Upper lobe of left lung (tissue), 6 donors: ENCODE measurements at regions not wholly inside any gene's neighbourhood (a gene's known extent, or its start where the extent isn't known, plus 50 kb on each side); places are given as distances from the start of the nearest gene placed in this dataset.
A peak's percentile ranks its signal among the peaks of the same experiment; 100 is the strongest.

Experiments
- ATAC-seq, 2 donors: fragments of 200-7000 bp; cut with Tn5 transposase; one replicate each; pipeline ENCODE4 v1.9.1; 2022; ENCODE audit warnings: mild to moderate bottlenecking in 2 of 2, moderate library complexity in 2 of 2; ENCODE audit not compliant: low FRiP score in 2 of 2
- DNase-seq, 2 donors: peaks; one replicate each; pipeline ENCODE4 v3.0.0-alpha.2; 2019 to 2020
- H3K27ac ChIP-seq, 4 donors: fragments of 200-600 bp; sonication (generic); one replicate each; pipeline ENCODE4 v1.5.1; 2016 to 2019
- H3K27me3 ChIP-seq, 4 donors: fragments of 200-600 bp; sonication (generic); one replicate each; pipeline ENCODE4 v1.5.1; 2017 to 2019
- H3K36me3 ChIP-seq, 4 donors: fragments of 200-600 bp; sonication (generic); one replicate each; pipeline ENCODE4 v1.5.1; 2016 to 2019
- H3K4me1 ChIP-seq, 4 donors: fragments of 200-600 bp; sonication (generic); one replicate each; pipeline ENCODE4 v1.5.1; 2018 to 2019
- H3K4me3 ChIP-seq, 4 donors: fragments of 200-600 bp; sonication (generic); one replicate each; pipeline ENCODE4 v1.5.1; 2017 to 2019; ENCODE audit warnings: mild to moderate bottlenecking in 2 of 4, moderate library complexity in 1 of 4
- H3K9me3 ChIP-seq, 4 donors: fragments of 200-600 bp; sonication (generic); one replicate each; pipeline ENCODE4 v1.5.1; 2018 to 2019
- EP300 ChIP-seq, 4 donors: sonication (generic); formaldehyde crosslinking; IDR thresholded peaks; one replicate each; pipeline ENCODE4 v1.5.1; 2017; ENCODE audit warnings: antibody characterized with exemption in 4 of 4, control low read depth in 2 of 4
- POLR2A ChIP-seq, 4 donors: fragments of 450-650 bp; IDR thresholded peaks; one replicate each; pipeline ENCODE4 v1.5.1; 2016 to 2017; ENCODE audit warnings: antibody characterized with exemption in 4 of 4, mild to moderate bottlenecking in 2 of 4
- POLR2AphosphoS5 ChIP-seq, 2 donors: sonication (generic); formaldehyde crosslinking; IDR thresholded peaks; one replicate each; pipeline ENCODE4 v1.5.1; 2017; ENCODE audit warnings: antibody characterized with exemption in 2 of 2
- WGBS, 2 donors: methylation state at CpG; one replicate each; pipeline ENCODE4 v1.1.5; 2017 to 2018; 5-methylcytosine and 5-hydroxymethylcytosine counted together
- TF ChIP-seq, protein P1 (sequence below), 6 experiments: fragments of 450-650 bp in 4 of 6; fragments of 200-600 bp in 2 of 6; sonication (generic) in 2 of 6; IDR thresholded peaks; one replicate each; pipeline ENCODE4 v1.5.1; 2016 to 2019; ENCODE audit warnings: antibody characterized with exemption in 6 of 6
- donor health status: DM: no; HTN: no; CAD: no; lungs with moderate emphysema.
- donor health status: DM: no; HTN: yes; CAD: no; lungs with severe emphysema.

DNA sequence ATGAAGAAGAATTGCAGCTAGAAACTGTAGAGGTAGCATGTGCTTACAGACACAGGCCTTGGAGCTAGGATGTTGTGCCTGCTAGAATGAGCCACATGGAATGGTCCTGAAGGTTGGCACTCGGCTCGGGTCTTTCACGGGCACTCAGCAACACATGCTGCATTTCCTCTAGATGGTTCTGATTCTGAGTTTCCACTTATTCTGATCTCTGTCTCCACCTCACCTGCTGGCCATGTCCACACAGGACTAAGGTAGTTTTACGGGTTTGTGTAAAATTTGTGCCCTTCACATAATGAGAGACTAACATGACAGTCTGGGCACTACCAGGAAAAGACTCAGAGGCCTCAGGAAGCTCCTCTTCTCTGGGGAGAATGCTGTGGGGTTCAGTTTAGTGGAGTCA is 444.8 kb upstream of the MKI67 start:
- Histone ChIP-seq H3K27ac (no peak overlapping the region), H3K27me3 (no peaks in the 10 kb centered on the region), H3K36me3 (no peaks in the 10 kb centered on the region), H3K4me1 (no peaks in the 10 kb centered on the region), H3K4me3 (no peak overlapping the region), H3K9me3 (no peaks in the 10 kb centered on the region)
- no peak for DNase-seq
- 92 to 97% methylated on average over 4 of the region's 4 CpGs for WGBS, 2 donors
- ATAC-seq = no peak
- no peak for TF ChIP-seq EP300 (IDR thresholded peaks at IDR 0.05)
- TF ChIP-seq, protein P1, sequence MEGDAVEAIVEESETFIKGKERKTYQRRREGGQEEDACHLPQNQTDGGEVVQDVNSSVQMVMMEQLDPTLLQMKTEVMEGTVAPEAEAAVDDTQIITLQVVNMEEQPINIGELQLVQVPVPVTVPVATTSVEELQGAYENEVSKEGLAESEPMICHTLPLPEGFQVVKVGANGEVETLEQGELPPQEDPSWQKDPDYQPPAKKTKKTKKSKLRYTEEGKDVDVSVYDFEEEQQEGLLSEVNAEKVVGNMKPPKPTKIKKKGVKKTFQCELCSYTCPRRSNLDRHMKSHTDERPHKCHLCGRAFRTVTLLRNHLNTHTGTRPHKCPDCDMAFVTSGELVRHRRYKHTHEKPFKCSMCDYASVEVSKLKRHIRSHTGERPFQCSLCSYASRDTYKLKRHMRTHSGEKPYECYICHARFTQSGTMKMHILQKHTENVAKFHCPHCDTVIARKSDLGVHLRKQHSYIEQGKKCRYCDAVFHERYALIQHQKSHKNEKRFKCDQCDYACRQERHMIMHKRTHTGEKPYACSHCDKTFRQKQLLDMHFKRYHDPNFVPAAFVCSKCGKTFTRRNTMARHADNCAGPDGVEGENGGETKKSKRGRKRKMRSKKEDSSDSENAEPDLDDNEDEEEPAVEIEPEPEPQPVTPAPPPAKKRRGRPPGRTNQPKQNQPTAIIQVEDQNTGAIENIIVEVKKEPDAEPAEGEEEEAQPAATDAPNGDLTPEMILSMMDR (IDR thresholded peaks at IDR 0.05) = no peak
- TF ChIP-seq POLR2AphosphoS5 (IDR thresholded peaks at IDR 0.05) = no peak
- no peak for TF ChIP-seq POLR2A (IDR thresholded peaks at IDR 0.05)

DNA sequence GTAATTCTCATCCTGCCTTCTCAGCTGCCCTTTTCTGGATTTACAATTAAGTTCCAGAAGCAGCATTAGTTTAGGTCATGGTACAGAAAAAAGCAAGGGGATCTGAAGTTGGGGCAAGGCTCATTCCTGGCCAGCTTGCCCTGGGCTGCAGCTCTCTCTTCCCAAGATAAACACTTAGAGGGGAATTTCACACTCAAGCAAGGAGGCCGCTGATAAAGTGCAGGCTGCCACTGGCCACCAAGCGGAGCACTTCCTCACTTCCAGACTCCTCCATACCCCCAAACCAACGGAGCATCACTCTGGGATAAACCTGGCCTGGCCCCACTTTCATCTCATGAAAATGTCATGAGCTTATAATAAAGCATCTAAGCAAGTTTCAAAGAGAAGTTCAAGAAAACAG is 445.5 kb upstream of the MKI67 start:
- H3K36me3 ChIP-seq = no peaks in the 10 kb centered on the region
- DNase-seq = no peak
- no peaks in the 10 kb centered on the region for H3K9me3 ChIP-seq
- H3K27ac ChIP-seq = no peak overlapping the region
- 26 to 32% methylated on average over 3 of the region's 3 CpGs for WGBS, 2 donors
- no peaks in the 10 kb centered on the region for H3K4me1 ChIP-seq
- TF ChIP-seq EP300 (IDR thresholded peaks at IDR 0.05) (no peak), POLR2A (IDR thresholded peaks at IDR 0.05) (no peak), POLR2AphosphoS5 (IDR thresholded peaks at IDR 0.05) (no peak)
- TF ChIP-seq, protein P1 (IDR thresholded peaks at IDR 0.05) = no peak
- H3K4me3 ChIP-seq = no peak overlapping the region
- ATAC-seq = no peak
- no peaks in the 10 kb centered on the region for H3K27me3 ChIP-seq

DNA sequence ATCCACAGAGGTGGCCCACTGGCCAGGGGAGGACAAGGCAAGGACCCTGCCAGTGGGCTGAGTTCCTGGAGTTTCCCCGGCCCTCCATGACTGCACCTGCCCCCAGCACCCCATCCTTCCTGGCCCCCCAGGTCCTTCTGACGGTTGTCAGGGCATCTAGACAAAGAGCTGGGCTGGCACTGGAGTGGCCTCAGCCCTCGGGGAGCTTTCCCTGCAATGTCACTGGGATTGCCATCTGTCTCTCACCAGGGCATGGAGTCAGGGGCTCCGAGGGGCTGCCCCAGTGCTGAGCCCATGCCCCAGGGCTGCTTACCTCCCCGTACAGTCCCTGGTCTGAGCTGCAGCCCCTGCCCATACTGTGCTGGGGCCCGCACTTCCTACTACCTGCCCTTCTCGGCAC is 446.5 kb upstream of the MKI67 start:
- H3K4me1 ChIP-seq = no peaks in the 10 kb centered on the region
- no peaks in the 10 kb centered on the region for H3K36me3 ChIP-seq
- no peak overlapping the region for H3K27ac ChIP-seq
- ATAC-seq (peak in 1 of 2 donors; percentile 35), DNase-seq (peak in 1 of 2 donors; percentile 40)
- no peaks in the 10 kb centered on the region for H3K27me3 ChIP-seq
- 42 to 82% methylated on average over 2 to 5 of the region's 7 CpGs for WGBS, 2 donors
- no peak overlapping the region for H3K4me3 ChIP-seq
- no peaks in the 10 kb centered on the region for H3K9me3 ChIP-seq
- TF ChIP-seq POLR2AphosphoS5 (IDR thresholded peaks at IDR 0.05) (no peak), POLR2A (IDR thresholded peaks at IDR 0.05) (no peak), EP300 (IDR thresholded peaks at IDR 0.05) (no peak)
- TF ChIP-seq, protein P1 (IDR thresholded peaks at IDR 0.05) = no peak

DNA sequence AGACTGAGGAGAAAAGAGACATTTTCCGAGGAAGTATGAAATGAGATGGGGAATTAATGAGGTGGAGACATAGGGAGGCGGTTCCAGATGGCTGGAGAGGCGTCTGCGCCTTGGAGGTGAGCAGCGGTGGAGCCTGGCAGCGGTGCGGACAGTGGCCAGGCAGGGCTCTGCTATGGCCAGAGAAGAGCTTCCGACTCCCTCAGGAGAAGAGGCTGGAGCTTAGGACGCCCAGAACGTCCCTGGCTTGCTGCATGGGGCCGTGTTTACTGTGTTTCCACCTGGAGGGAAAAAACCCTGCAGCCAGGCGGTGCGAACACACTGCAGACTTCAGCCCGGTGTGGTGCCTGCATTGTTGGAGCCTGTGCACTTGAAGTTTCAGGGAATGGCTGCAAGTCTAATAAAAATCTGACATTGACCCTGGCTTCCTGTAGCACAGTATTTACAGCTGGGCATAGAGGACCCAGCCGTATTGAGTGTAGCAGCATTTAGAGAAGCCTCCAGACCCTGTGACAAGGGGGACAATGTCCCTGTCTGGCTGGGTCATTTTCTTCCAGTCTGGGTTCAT is 447.1 kb upstream of the MKI67 start:
- 82 to 84% methylated on average over 14 to 15 of the region's 15 CpGs for WGBS, 2 donors
- DNase-seq (peak in 1 of 2 donors; percentile 50), ATAC-seq (no peak)
- Histone ChIP-seq H3K27ac (no peak overlapping the region), H3K9me3 (no peaks in the 10 kb centered on the region), H3K4me1 (no peaks in the 10 kb centered on the region), H3K4me3 (no peak overlapping the region), H3K36me3 (no peaks in the 10 kb centered on the region), H3K27me3 (no peaks in the 10 kb centered on the region)
- TF ChIP-seq, protein P1 (IDR thresholded peaks at IDR 0.05) = no peak
- TF ChIP-seq EP300 (IDR thresholded peaks at IDR 0.05) (no peak), POLR2AphosphoS5 (IDR thresholded peaks at IDR 0.05) (no peak), POLR2A (IDR thresholded peaks at IDR 0.05) (no peak)

DNA sequence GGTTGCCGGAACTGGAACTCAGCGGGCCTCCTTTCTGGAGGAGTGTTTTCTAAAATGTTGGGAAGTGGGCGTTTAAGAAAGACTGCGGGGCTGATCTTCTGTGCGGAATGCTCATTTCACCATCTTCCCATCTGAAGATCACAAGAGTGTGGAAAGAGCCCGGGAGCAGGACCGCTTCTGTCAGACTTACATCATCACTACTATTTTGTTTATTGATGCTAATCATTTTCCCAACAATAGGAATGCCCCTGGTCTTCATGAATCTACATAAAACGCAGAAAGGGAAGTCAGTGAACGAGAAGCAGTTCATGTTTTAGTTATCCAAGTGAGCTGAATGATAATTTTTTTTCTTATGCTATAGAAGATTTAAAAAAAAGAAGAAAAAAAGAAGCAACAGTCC is 447.8 kb upstream of the MKI67 start:
- no peak overlapping the region for H3K4me3 ChIP-seq
- no peaks in the 10 kb centered on the region for H3K4me1 ChIP-seq
- 70 to 74% methylated on average over 9 of the region's 9 CpGs for WGBS, 2 donors
- DNase-seq (no peak), ATAC-seq (no peak)
- no peaks in the 10 kb centered on the region for H3K36me3 ChIP-seq
- TF ChIP-seq POLR2AphosphoS5 (IDR thresholded peaks at IDR 0.05) (no peak), EP300 (IDR thresholded peaks at IDR 0.05) (no peak), POLR2A (IDR thresholded peaks at IDR 0.05) (no peak)
- TF ChIP-seq, protein P1 (IDR thresholded peaks at IDR 0.05) = no peak
- no peaks in the 10 kb centered on the region for H3K9me3 ChIP-seq
- H3K27ac ChIP-seq = no peak overlapping the region
- H3K27me3 ChIP-seq = no peaks in the 10 kb centered on the region
